Karpas-422 (cell line): ENCODE measurements at regions not wholly inside any gene's neighbourhood (a gene's known extent, or its start where the extent isn't known, plus 50 kb on each side); places are given as distances from the start of the nearest gene placed in this dataset.
"Not testable (repeated sequence)": the region's sequence is repeated elsewhere in the genome, so short reads cannot be mapped to it uniquely, and the experiment has no call there.

ENCODE experiments used
- DNase-seq: peaks from one replicate; pipeline ENCODE4 v3.0.0-alpha.2; 2015
- H2AFZ ChIP-seq: fragments of 200-600 bp; sonication (generic); 2 replicates; pipeline ENCODE4 v1.6.1; 2014; ENCODE audit warnings: antibody characterized with exemption, low read length, mixed read lengths
- H3K27ac ChIP-seq: fragments of 200-600 bp; sonication (generic); 2 replicates; pipeline ENCODE4 v1.5.1; 2014; ENCODE audit warnings: mild to moderate bottlenecking, low read length, moderate library complexity
- H3K27me3 ChIP-seq: fragments of 200-600 bp; sonication (generic); 2 replicates; pipeline ENCODE4 v1.6.1; 2014; ENCODE audit warnings: low read length, mixed read lengths
- H3K36me3 ChIP-seq: fragments of 200-600 bp; sonication (generic); 2 replicates; pipeline ENCODE4 v1.6.1; 2014; ENCODE audit warnings: low read length, mixed read lengths; ENCODE audit not compliant: insufficient read depth
- H3K4me1 ChIP-seq: fragments of 200-600 bp; sonication (generic); 2 replicates; pipeline ENCODE4 v1.6.1; 2014; ENCODE audit warnings: mild to moderate bottlenecking, low read length, mixed read lengths
- H3K4me2 ChIP-seq: fragments of 200-600 bp; sonication (generic); 2 replicates; pipeline ENCODE4 v1.6.1; 2014; ENCODE audit warnings: low read length, low read depth, mild to moderate bottlenecking; ENCODE audit not compliant: poor library complexity, severe bottlenecking
- H3K4me3 ChIP-seq: fragments of 200-600 bp; sonication (generic); 2 replicates; pipeline ENCODE4 v1.5.1; 2014; ENCODE audit warnings: mild to moderate bottlenecking, antibody characterized with exemption, low read length, mixed read lengths
- H3K79me2 ChIP-seq: fragments of 200-600 bp; sonication (generic); 2 replicates; pipeline ENCODE4 v1.6.1; 2014; ENCODE audit warnings: mild to moderate bottlenecking, low read length, mixed read lengths
- H3K9ac ChIP-seq: fragments of 200-600 bp; sonication (generic); 2 replicates; pipeline ENCODE4 v1.6.0; 2014; ENCODE audit warnings: low read length
- H3K9me2 ChIP-seq: fragments of 200-600 bp; sonication (generic), shearing (Covaris generic); replicated peaks from 2 replicates; pipeline ENCODE4 v1.6.0; 2014; ENCODE audit warnings: mild to moderate bottlenecking, low read length, moderate library complexity; ENCODE audit not compliant: insufficient read depth
- H3K9me3 ChIP-seq: fragments of 300-700, 200-600 bp; sonication (generic); 2 replicates; pipeline ENCODE4 v1.6.1; 2014; ENCODE audit warnings: low read length, mixed read lengths
- H4K20me1 ChIP-seq: fragments of 200-600 bp; sonication (generic); 2 replicates; pipeline ENCODE4 v1.6.1; 2014; ENCODE audit warnings: mild to moderate bottlenecking, antibody characterized with exemption, low read length, low read depth; ENCODE audit not compliant: insufficient read depth

- no peaks in the 10 kb centered on the region for H3K27me3 ChIP-seq
- no peak overlapping the region for H3K9ac ChIP-seq
- no peaks in the 10 kb centered on the region for H3K9me3 ChIP-seq
- DNase-seq = no peak
- H3K79me2 ChIP-seq = no peaks in the 10 kb centered on the region
- no peaks in the 10 kb centered on the region for H3K4me1 ChIP-seq
- H3K36me3 ChIP-seq = no peaks in the 10 kb centered on the region
- no peaks in the 10 kb centered on the region for H3K9me2 ChIP-seq
- no peak overlapping the region for H3K4me3 ChIP-seq
- H2AFZ ChIP-seq = no peak overlapping the region
- no peak overlapping the region for H3K27ac ChIP-seq
- no peaks in the 10 kb centered on the region for H4K20me1 ChIP-seq
- H3K4me2 ChIP-seq = no peak overlapping the region
Observed at GRCh38 chr3:137568880-137569279, 195.2 kb upstream of the SOX14 start.

- no peak overlapping the region for H3K9ac ChIP-seq
- no peaks in the 10 kb centered on the region for H4K20me1 ChIP-seq
Observed at GRCh38 chr3:137572931-137573330, 191.2 kb upstream of the SOX14 start.

GRCh38 chr3:137582484-137582883 lies 181.6 kb upstream of the SOX14 start:
- no peaks in the 10 kb centered on the region for H3K9me2 ChIP-seq
- no peaks in the 10 kb centered on the region for H4K20me1 ChIP-seq
- no peak overlapping the region for H3K4me3 ChIP-seq
- no peak for DNase-seq
- no peaks in the 10 kb centered on the region for H3K9me3 ChIP-seq
- H3K36me3 ChIP-seq = no peaks in the 10 kb centered on the region
- no peaks in the 10 kb centered on the region for H3K4me1 ChIP-seq
- no peaks in the 10 kb centered on the region for H3K79me2 ChIP-seq
- no peak overlapping the region for H3K27ac ChIP-seq
- no peak overlapping the region for H2AFZ ChIP-seq
- H3K27me3 ChIP-seq = no peaks in the 10 kb centered on the region
- H3K4me2 ChIP-seq = no peak overlapping the region
- no peak overlapping the region for H3K9ac ChIP-seq

More at GRCh38 chr3:137572931-137573330, 191.2 kb upstream of the SOX14 start:
- H3K27me3 ChIP-seq = no peaks in the 10 kb centered on the region
- H3K9me2 ChIP-seq = no peaks in the 10 kb centered on the region
- DNase-seq = no peak
- no peak overlapping the region for H2AFZ ChIP-seq
- no peak overlapping the region for H3K27ac ChIP-seq
- no peaks in the 10 kb centered on the region for H3K36me3 ChIP-seq
- H3K79me2 ChIP-seq = no peaks in the 10 kb centered on the region
- no peak overlapping the region for H3K4me3 ChIP-seq
- no peak overlapping the region for H3K4me2 ChIP-seq
- no peaks in the 10 kb centered on the region for H3K9me3 ChIP-seq
- H3K4me1 ChIP-seq = no peaks in the 10 kb centered on the region

- Histone ChIP-seq H3K27ac (no peak overlapping the region), H3K4me3 (no peak overlapping the region), H3K9me3 (no peaks in the 10 kb centered on the region), H3K9me2 (no peaks in the 10 kb centered on the region), H3K36me3 (no peaks in the 10 kb centered on the region), H4K20me1 (no peaks in the 10 kb centered on the region), H2AFZ (no peak overlapping the region), H3K79me2 (no peaks in the 10 kb centered on the region), H3K4me1 (no peaks in the 10 kb centered on the region), H3K27me3 (no peaks in the 10 kb centered on the region), H3K9ac (no peak overlapping the region), H3K4me2 (no peak overlapping the region)
- DNase-seq = no peak
Observed at GRCh38 chr3:137583256-137583655, 180.9 kb upstream of the SOX14 start.

- Histone ChIP-seq H3K4me3 (no peak overlapping the region), H3K79me2 (no peaks in the 10 kb centered on the region), H3K27me3 (no peaks in the 10 kb centered on the region), H3K4me1 (no peaks in the 10 kb centered on the region), H3K9me3 (no peaks in the 10 kb centered on the region), H3K36me3 (no peaks in the 10 kb centered on the region), H3K9ac (no peak overlapping the region), H3K27ac (no peak overlapping the region), H2AFZ (no peak overlapping the region), H3K4me2 (no peak overlapping the region), H4K20me1 (no peaks in the 10 kb centered on the region), H3K9me2 (no peaks in the 10 kb centered on the region)
- no peak for DNase-seq
Observed at GRCh38 chr3:137588871-137589270, 175.2 kb upstream of the SOX14 start.

- H2AFZ ChIP-seq, H3K9me3 ChIP-seq, H3K4me2 ChIP-seq, H3K79me2 ChIP-seq, DNase-seq, H3K4me3 ChIP-seq, H3K9me2 ChIP-seq, H3K27ac ChIP-seq, H3K4me1 ChIP-seq, H3K9ac ChIP-seq, H3K36me3 ChIP-seq, H3K27me3 ChIP-seq, H4K20me1 ChIP-seq: not testable (repeated sequence)
Observed at GRCh38 chr3:137595415-137595814, 168.7 kb upstream of the SOX14 start.

- no peaks in the 10 kb centered on the region for H3K79me2 ChIP-seq
- no peak overlapping the region for H3K4me2 ChIP-seq
- H3K9me2 ChIP-seq = no peaks in the 10 kb centered on the region
- no peak overlapping the region for H3K9ac ChIP-seq
- H3K4me3 ChIP-seq = no peak overlapping the region
- no peak for DNase-seq
- H3K27ac ChIP-seq = no peak overlapping the region
- no peaks in the 10 kb centered on the region for H3K36me3 ChIP-seq
- H4K20me1 ChIP-seq = no peaks in the 10 kb centered on the region
- no peaks in the 10 kb centered on the region for H3K4me1 ChIP-seq
- no peak overlapping the region for H2AFZ ChIP-seq
- H3K27me3 ChIP-seq = no peaks in the 10 kb centered on the region
- no peaks in the 10 kb centered on the region for H3K9me3 ChIP-seq
Observed at GRCh38 chr3:137610723-137611122, 153.4 kb upstream of the SOX14 start.

GRCh38 chr3:137612291-137612690 lies 151.8 kb upstream of the SOX14 start:
- DNase-seq = no peak
- Histone ChIP-seq H3K9me2 (no peaks in the 10 kb centered on the region), H4K20me1 (no peaks in the 10 kb centered on the region), H3K9ac (no peak overlapping the region), H3K79me2 (no peaks in the 10 kb centered on the region), H3K4me1 (no peaks in the 10 kb centered on the region), H3K4me3 (no peak overlapping the region), H2AFZ (no peak overlapping the region), H3K4me2 (no peak overlapping the region), H3K9me3 (no peaks in the 10 kb centered on the region), H3K36me3 (no peaks in the 10 kb centered on the region), H3K27me3 (no peaks in the 10 kb centered on the region), H3K27ac (no peak overlapping the region)
